NCI-H128 (cell line): ENCODE measurements at regions not wholly inside any gene's neighbourhood (a gene's known extent, or its start where the extent isn't known, plus 50 kb on each side); places are given as distances from the start of the nearest gene placed in this dataset.
A peak's percentile ranks its signal among the peaks of the same experiment; 100 is the strongest.

ENCODE experiments used
- DNase-seq: peaks from one replicate; lab custom pipeline; 2025; ENCODE audit not compliant: unreplicated experiment; lab: John Stamatoyannopoulos, UW

DNA sequence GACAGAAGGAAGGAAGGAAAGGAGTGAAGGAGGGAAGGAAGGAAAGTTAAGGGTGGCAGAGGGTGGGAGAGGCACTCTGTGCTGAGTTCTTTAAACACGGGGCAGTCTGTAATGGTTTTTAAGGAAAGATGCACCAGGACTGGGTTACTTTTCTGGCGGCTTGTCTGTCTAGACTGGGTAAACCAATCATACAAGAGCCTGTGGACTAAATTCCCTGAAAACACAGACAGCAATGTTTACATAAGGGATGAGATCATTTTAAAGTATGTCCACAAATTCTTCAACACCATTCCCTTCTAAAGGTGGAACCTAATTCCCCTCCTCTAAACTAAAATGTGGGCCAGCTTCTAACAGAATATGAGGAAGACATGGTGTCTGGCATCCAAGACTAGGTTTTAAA lies 235.5 kb upstream of the IGF1R start:
- DNase-seq = no peak

DNA sequence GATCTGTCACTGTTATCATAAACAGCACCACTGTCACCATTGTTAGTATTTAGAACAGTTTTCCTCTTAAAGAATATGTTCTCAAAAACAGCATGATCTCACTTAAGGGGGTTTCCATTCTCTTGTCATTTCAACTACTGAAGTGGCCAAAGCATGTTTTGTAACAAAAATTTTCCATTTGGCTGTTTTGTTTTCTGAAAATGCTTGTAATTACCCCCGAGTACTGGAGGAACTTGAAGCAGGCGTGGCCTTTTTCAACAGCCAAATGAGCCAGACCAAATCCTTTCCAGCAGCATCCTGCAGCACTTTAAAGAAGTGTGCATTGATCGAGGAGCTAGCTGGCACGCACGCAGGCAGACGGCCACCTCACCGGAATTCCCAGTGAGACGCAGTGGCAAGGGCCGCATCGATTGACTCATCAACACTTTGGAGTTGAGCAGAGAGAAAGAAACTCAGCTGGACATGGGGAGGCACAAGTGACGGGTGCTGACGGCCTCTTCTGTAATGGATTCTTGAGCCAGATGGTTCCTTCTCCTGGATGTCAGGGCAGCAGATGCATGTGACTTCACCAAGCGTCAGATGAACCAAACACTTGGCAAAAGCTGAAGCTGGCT lies 234.3 kb upstream of the IGF1R start:
- no peak for DNase-seq

DNA sequence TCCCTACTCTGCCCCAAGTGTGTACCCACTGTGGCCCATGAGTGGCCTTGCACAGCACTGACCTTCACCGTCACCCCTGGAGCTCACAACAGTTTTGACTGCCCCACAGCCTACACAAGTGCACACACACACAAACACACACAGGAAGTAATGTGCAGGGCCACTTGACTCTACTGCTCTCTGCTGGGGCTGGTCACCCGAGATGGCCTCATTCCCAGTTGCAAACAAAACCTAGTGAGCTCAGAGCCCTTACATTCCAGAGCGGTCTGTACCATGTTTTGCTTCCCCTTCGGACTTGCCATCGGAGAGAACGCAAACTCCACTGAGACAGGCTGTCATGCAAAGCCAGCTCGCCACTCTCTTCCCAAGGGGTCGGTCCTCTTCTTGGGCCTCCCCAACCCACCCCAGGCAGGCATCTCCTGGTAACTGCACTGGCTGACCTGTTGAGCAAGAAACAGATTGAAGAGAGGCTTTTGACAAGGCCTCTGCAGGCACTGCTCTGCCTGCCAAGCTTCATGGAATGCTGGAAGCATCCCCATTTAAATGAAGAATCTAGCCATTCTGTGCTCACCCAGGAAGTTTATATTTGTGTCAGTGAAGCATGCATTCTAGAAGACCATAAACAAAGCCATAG lies 232.0 kb upstream of the IGF1R start:
- DNase-seq = no peak

DNA sequence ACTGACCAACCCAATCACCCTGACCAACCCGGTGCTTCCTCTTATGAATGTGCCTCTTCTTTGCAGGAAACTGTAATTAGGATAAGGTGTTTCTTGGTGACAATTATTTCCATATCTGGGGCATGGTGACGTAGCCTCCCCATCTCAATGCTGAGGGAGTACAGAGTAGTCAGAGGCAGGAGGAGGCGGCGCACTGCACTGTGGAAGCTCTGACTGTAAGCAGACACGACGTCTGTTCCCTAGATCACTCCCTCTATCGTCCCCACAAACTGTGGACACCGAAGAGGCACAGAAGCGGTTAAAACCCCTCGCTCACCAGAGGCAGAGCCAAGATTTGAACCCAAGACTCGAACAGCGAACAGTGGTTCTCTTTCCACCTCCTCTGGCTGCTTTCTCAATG lies 231.0 kb upstream of the IGF1R start:
- no peak for DNase-seq

DNA sequence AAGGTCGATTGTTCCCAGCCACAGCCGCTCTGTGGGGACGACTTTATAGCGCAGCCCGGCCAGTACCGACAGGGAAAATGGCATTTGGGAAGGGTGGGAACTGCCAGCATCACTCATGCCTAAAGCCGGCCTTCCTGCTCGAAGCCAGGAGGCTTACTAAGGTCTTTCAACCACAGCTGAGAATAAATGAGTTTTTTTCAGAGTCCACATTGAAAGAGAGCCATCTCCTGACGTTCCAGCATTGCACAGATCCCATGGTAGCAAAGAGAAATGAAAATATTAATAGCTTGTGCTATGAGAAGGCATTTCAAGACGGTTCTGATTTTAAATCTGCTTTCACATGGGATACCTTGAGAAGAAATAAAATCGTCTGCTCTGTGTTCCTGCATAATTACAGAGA lies 230.2 kb upstream of the IGF1R start:
- DNase-seq = no peak

DNA sequence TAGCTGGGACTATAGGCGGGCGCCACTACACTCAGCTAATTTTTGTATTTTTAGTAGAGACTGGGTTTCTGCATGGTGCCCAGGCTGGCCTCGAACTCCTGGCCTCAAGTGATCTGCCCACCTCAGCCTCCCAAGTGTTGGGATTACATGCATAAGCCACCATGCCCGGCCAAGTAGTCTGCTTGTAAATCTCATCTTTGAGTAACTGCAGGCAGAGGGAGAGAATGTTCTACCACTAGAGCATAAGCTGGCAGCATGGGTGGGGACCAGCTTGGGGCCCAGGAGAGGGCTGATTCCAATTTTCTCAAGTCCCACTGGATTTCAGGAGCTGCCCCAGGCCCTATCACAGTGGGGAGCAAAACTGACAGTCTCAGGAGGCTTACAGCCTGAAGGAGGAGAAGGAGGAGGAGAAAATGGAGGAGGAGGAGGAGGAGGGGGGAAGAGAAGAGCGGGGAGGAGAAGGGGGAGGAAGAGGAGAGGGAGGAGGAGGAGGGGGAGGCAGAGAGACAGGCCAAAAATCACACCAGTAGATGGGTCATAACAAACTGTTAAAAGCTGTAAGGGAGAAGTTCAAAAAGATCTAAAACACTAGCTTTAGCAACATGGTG lies 229.1 kb upstream of the IGF1R start:
- no peak for DNase-seq

DNA sequence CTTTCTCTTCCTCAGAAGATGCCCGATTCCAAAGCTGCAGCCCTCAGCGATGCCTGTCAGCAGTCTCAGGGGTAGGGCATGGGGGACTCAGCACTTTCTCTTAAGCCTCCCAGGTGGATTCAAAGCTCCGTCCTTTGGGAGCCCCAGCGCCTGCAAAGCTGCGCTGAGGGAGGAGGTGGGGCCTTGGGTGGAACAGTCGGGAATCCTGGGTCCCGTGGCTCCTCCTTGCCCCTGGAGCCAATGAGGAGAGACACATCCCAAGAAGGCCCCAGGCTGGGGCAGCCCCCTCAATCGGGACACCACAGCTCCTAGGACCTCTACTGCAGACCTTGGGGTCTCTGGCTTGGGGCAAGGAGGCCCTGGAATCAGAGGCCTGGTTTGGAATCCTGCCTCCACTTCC lies 227.5 kb upstream of the IGF1R start:
- no peak for DNase-seq

DNA sequence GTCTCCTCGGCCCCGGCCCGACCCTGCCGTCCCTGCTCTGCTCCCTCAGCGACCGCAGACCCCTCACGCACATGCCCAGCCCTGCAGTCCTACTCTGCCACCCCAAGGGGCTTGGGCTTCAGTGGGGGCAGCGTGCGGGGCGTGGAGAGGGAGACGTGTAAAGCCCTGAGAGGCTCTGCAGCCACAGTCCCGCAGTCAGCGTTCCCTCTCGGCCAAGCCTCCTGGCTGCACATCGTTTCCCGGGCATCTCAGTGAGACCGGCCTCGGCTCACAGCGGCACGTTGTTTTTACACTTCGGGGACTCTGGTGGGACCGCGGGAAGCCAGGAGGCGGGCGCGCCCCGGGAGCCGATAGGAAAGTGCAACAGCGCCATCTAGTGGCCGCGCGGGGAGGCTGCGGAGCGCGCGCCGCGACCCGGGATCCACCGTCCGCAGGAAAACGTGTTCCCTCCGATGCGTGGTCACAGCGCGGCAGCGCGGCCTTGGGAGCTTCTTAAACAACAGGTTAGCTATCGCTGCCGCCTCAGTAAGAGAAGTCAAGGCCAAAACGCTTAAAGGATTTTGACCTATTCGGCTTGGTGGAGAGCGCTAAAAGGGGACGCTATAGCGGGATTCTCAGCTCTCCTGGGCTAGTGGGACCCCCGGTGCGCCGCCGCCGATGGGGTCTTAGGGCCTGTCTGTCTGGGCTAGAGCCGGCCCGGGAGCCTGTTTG lies 226.8 kb upstream of the IGF1R start:
- DNase-seq = no peak

DNA sequence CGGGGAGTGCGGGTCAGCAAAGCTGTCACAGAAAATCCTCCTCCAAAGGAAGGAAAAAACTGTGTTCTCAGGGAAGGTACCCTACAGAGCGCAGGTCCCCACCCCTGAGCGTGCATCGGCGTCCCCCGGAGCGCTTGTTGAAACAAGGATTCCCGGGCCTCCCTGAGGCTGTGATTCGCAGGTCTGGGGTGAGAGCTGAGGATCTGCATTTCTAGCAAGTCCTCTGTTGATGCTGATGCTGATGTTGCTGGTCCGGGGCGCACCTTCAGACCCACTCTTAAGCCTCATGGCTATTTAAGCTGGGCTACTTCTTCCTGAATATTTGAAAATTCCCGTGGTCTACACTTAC lies 226.2 kb upstream of the IGF1R start:
- DNase-seq = no peak

DNA sequence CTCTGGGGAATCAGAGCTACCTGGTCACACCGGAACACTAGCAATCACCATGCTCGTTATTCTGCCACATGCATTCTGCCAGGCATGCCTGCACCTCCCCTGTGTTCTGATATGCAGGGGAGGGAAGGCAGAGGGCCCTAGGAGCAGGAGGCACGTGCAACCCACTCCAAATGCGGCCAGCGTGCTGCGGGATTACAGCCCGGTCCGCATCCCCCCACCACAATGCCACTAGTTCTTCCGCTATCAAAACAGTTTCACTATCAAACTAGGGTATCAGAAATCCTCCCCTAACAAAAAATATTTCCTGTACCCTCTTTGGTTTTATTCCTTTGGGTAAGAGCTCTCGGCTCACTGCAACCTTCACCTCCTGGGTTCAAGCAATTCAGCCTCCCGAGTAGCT lies 223.2 kb upstream of the IGF1R start:
- DNase-seq = no peak

DNA sequence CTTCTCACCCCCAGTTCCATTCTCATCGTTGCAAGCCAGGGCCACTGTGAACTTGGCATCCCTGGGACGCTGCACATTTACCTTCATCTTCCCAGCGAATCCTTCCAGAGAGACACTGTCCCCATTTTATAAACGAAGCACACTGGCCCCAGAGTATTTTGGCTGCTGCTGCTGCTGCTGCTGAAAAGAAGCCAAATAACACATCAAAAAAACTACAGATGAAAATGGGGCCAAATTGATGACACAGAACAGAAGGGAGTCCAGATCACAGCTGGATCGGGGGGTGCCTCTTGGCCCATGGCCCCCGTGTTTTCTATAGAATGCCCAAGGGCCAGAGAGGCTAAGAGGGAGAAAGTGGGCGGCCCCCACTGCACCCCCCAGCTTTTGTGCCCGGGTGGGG lies 221.0 kb upstream of the IGF1R start:
- no peak for DNase-seq

DNA sequence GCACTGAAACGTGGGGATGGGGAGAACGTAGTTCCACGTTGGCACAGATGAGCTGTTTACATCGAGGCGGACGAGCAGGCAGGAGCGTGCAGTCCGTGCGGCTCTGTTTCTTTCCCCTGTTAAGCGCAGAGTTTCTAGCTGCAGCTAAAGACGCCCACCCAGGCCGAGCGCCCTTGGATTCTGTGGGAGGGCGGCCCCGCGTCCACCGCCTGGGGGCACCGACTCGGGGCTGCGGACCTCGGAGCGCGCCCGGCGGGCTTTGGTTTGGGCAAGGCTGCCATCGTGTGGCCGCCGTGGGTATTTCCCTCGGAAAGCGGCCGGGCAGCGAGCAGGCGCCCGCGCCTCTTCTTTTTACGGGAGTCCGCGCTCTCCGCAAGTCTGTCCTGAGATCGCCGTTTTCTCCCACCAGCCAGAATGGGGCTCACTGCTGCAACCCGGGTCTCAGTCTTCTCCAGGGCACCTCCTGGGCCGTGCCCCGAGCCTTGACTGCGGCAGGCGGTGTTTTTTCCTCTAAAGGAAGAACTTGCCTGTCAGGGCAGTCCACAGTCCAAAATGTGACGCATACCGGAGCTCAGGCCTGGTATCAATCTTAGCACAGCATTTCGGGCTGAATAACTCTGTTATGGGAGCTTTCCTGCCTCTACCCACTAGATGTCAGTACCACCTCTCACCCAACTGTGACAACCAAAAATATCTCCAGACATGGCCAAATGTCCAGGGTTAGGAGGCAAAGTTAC lies 219.9 kb upstream of the IGF1R start:
- DNase-seq = no peak

DNA sequence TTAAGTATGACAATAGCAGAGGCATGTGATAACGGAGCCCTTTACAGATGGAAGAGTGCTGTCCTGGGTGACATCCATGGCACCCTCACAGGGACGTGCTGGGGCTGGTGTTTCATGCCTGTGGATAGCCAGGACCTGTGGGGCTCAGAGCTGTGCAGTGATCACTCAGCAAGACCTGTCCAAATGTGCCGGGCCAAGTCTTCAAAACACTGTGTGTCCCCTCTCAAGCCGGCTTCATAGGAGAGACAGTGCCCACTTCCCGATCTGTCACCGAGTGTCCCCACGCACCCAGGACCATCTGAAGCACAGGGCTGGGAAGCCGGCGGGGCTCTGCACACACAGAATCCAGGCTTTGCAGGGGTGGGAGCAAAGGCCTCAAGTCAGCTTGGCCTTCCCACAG lies 217.2 kb upstream of the IGF1R start:
- DNase-seq = no peak

DNA sequence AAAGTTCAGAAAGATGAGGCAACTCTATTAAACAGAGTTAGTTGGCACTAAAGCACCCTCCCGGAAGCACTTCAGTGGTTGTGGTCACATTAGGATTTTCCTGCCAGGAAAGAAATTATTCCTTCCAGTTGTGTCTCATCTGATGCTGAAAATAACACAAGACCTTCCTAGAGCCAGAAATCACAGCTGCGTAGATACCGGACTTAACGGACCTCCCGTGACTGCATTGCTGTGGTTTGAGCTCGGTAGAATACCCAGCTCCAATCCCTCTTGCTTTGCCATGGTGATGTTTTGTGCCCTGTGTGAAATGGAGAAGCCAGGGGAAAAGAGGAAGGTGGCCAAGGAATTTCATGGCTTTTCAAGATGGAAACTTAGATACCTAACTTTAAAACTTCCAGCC lies 215.0 kb upstream of the IGF1R start:
- DNase-seq = no peak

DNA sequence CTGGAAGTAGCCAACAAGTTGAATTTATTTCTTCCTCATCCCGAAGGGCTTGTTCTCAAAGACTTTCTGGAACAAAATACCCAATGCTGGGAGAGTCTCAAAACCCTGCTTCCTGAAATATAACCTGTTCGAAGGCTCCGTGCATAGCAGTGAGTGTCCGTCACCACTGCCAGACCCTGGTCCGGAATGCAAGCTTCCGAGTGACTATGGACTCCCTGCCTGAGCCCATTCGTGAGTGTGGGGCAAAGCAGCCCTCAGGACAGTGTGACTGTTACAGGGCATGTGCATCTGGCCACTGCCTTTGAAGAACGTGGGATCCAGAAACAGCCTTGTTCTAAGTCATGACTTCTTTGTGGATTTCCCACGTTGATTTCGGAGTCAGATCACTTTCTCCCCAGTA lies 214.5 kb upstream of the IGF1R start:
- DNase-seq = no peak

DNA sequence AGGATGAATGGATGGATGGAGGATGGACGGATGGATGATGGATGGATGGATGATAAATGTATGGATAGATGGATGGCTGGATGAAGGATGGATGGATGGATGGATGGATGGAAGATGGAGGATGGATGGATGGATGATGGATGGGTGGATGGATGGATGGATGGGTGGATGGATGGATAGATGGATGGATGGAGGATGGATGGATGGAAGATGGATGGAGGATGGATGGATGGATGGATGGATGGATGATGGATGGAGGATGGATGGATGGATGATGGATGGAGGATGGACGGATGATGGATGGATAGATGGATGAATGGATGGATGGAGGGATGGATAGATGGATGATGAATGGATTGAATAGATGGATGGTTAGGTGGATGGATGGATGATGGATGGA lies 210.6 kb upstream of the IGF1R start:
- no peak for DNase-seq

DNA sequence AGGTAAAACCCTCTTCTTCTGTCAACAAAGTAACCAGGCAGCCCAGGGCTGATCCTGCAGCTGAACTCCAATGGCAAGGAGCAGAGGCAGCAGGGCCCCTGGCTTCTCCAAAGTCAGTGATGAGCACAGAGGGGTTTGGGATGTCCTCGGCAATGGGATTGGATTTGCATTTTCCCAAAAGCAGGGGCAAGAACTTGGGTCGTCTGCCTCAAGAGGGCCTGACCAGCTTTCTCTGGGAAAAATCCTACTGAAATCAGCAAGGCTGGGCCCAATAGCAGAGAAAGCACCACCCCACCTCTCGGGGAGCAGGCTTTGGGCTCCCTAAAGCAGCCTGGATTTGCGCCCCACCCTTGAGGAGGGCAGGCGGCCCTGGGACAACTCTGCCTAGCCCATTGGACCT lies 210.0 kb upstream of the IGF1R start:
- no peak for DNase-seq

DNA sequence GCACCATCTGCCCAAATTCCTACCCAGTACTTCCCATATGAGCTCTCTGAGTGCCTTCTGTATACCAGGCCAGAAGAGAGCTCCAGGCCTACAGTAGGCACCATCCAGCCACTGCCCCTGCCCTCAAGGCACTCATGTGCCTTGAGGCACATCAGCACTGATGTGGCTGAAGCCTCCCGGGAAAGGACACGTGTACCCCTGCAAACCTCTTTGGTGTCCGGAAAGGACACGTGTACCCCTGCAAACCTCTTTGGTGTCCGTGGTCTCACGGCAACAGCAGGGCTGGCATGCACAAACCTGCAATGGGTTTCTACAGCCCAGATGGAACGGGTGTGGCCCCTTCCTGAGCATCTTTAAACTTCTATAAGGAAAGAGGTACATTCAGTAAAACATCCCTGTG lies 209.4 kb upstream of the IGF1R start:
- no peak for DNase-seq

DNA sequence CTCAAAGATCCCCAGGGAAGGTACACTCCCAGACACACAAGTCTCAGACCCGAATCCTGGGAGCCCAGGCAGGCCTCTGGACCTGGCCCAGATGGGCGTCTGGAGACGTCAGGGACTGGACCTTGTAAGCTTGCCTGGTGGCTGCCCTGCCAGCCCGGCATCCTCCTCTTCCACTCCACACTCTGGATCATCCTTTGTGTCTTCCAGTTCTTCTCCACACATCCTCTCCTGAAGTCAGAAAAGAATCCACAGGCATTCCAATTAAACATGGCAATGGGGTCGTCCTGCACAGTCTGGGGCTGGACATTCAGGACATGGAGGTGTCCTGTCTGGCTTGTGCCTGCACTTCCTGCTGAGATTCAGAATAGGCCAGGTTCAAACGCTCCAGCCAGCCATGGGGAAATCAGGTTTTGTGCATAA lies 208.8 kb upstream of the IGF1R start:
- DNase-seq = no peak

DNA sequence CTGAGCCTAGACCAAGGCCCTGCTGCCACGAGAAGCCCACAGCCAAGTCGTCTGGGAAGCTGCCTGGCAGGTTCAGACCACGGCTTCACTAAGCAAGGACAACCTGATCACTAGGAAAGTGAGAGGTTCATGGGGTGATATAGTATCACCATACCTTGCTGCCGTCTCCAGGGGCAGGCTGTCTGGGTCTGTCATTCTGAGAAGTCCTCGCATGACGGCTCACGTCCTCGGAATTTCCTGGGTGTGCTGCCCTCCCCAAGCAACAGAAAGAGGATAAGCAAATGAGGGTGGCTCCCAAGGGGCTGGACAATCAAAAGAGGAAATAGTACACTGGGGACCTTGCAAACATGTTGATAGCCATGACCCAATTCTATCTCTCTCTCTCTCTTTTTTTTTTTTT lies 207.4 kb upstream of the IGF1R start:
- no peak for DNase-seq

DNA sequence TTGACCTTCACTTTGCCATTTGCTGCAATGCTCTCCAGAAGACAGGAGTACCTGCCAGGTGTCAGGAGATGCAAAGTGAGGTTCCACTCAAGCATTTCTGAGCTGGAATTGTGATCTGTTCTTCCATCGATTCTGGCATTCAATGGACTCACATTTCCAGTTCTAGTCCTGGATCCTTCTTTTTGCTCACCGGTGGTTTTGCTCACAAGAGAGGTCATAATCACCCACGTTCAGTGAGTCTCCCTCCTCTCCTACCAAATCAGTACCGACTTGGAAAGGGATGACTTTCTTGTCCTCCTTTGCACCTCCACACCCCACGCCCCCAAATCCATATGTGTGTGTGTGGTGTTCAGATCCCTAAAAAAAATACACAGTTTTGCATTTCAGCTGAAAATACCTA lies 206.7 kb upstream of the IGF1R start:
- DNase-seq = no peak

DNA sequence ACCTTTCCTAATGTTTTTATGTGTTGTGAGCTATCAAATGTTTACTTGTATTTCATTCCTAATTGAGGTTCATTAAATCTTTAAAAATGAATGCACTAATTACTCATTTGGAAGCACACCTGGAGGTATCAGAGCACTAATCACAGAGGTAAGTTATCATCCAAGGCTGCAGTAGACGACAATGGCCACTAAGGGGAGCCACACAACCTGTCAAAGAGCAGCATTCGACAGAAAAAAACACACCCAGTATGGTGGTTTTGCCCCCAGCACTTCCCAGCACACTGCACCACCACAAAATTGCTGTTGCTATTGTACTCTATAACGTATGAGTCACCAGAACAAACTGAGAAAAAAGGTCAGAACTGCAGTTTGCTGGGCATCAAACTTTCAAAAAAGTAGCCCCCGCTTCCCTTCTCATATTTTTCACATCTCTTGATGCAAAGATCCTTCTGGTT lies 205.9 kb upstream of the IGF1R start:
- peak; percentile 27 for DNase-seq
